ENCODE measurements at regions not wholly inside any gene's neighbourhood (a gene's known extent, or its start where the extent isn't known, plus 50 kb on each side); places are given as distances from the start of the nearest gene placed in this dataset.

- CTCF ChIA-PET (ENCODE audit: unreplicated experiment) = no interaction called here
- no peak overlapping the region for H2AFZ ChIP-seq (ENCODE audit: low read length)
These were observed 598.2 kb upstream of the NECTIN3 start for GRCh38 chr3:110473405-110473804.

GRCh38 chr3:110474397-110474796 is 597.2 kb upstream of the NECTIN3 start:
- BruUV-seq (replicated peaks) = no TSS peak
- H4K20me1 ChIP-seq (ENCODE audit: insufficient read depth, low read length) = no peaks in the 10 kb centered on the region
- CTCF ChIA-PET (ENCODE audit: unreplicated experiment) = no interaction called here

More at GRCh38 chr3:110473405-110473804, 598.2 kb upstream of the NECTIN3 start:
- intact Hi-C loops (cut with micrococcal nuclease; ENCODE audit: unreplicated experiment) = no loop called here
- Histone ChIP-seq H3K79me2 (ENCODE audit: insufficient read depth, low read depth, low read length) (no peaks in the 10 kb centered on the region), H3K9me2 (ENCODE audit: insufficient read depth, low read length) (no peaks in the 10 kb centered on the region), H4K20me1 (ENCODE audit: insufficient read depth, low read length) (no peaks in the 10 kb centered on the region), H3K36me3 (ENCODE audit: insufficient read depth, low read length) (no peaks in the 10 kb centered on the region), H3K9me3 (ENCODE audit: low read length) (no peaks in the 10 kb centered on the region), H3K4me2 (ENCODE audit: low read length) (no peak overlapping the region), H3K27ac (ENCODE audit: low read depth, low read length, poor library complexity, severe bottlenecking) (no peak overlapping the region), H3K4me1 (ENCODE audit: insufficient read depth, low read length, poor library complexity, severe bottlenecking) (no peaks in the 10 kb centered on the region), H3K4me3 (ENCODE audit: low read depth, low read length, poor library complexity, severe bottlenecking) (no peak overlapping the region)
- no peak for DNase-seq (ENCODE audit: low spot score)
- POLR2A ChIA-PET = interaction anchor here (0.6 kb wide), 1 partner anchor 31 kb away, joined by 3 read pairs; no protein-coding TSS in a partner anchor
- TF ChIP-seq EZH2phosphoT487 (IDR thresholded peaks at IDR 0.05; ENCODE audit: borderline replicate concordance, low read depth, low read length) = no peak
- TF ChIP-seq, protein P1, sequence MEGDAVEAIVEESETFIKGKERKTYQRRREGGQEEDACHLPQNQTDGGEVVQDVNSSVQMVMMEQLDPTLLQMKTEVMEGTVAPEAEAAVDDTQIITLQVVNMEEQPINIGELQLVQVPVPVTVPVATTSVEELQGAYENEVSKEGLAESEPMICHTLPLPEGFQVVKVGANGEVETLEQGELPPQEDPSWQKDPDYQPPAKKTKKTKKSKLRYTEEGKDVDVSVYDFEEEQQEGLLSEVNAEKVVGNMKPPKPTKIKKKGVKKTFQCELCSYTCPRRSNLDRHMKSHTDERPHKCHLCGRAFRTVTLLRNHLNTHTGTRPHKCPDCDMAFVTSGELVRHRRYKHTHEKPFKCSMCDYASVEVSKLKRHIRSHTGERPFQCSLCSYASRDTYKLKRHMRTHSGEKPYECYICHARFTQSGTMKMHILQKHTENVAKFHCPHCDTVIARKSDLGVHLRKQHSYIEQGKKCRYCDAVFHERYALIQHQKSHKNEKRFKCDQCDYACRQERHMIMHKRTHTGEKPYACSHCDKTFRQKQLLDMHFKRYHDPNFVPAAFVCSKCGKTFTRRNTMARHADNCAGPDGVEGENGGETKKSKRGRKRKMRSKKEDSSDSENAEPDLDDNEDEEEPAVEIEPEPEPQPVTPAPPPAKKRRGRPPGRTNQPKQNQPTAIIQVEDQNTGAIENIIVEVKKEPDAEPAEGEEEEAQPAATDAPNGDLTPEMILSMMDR (conservative IDR thresholded peaks at IDR 0.05; ENCODE audit: low read length) = no peak
- no TSS peak for BruUV-seq (replicated peaks)

GRCh38 chr3:110478377-110479054 is 593.1 kb upstream of the NECTIN3 start:
- no peaks in the 10 kb centered on the region for H3K79me2 ChIP-seq (ENCODE audit: insufficient read depth, low read depth, low read length)
- intact Hi-C loops (cut with micrococcal nuclease; ENCODE audit: unreplicated experiment) = no loop called here
- no peak for DNase-seq (ENCODE audit: low spot score)
- no peak overlapping the region for H2AFZ ChIP-seq (ENCODE audit: low read length)
- no peak for TF ChIP-seq EZH2phosphoT487 (IDR thresholded peaks at IDR 0.05; ENCODE audit: borderline replicate concordance, low read depth, low read length)
- TF ChIP-seq, protein P1 (conservative IDR thresholded peaks at IDR 0.05; ENCODE audit: low read length) = no peak
- no peak overlapping the region for H3K27ac ChIP-seq (ENCODE audit: low read depth, low read length, poor library complexity, severe bottlenecking)
- H3K4me3 ChIP-seq (ENCODE audit: low read depth, low read length, poor library complexity, severe bottlenecking) = no peak overlapping the region
- no peaks in the 10 kb centered on the region for H3K9me2 ChIP-seq (ENCODE audit: insufficient read depth, low read length)
- no peaks in the 10 kb centered on the region for H3K9me3 ChIP-seq (ENCODE audit: low read length)
- no peaks in the 10 kb centered on the region for H3K36me3 ChIP-seq (ENCODE audit: insufficient read depth, low read length)
- BruUV-seq (replicated peaks) = no TSS peak
- H3K4me2 ChIP-seq (ENCODE audit: low read length) = no peak overlapping the region
- CTCF ChIA-PET (ENCODE audit: unreplicated experiment) = no interaction called here
- no peaks in the 10 kb centered on the region for H4K20me1 ChIP-seq (ENCODE audit: insufficient read depth, low read length)
- no peaks in the 10 kb centered on the region for H3K4me1 ChIP-seq (ENCODE audit: insufficient read depth, low read length, poor library complexity, severe bottlenecking)
- POLR2A ChIA-PET = no interaction called here

More at GRCh38 chr3:110474397-110474796, 597.2 kb upstream of the NECTIN3 start:
- Histone ChIP-seq H3K36me3 (ENCODE audit: insufficient read depth, low read length) (no peaks in the 10 kb centered on the region), H2AFZ (ENCODE audit: low read length) (no peak overlapping the region), H3K27ac (ENCODE audit: low read depth, low read length, poor library complexity, severe bottlenecking) (no peak overlapping the region), H3K4me2 (ENCODE audit: low read length) (no peak overlapping the region), H3K9me3 (ENCODE audit: low read length) (no peaks in the 10 kb centered on the region), H3K9me2 (ENCODE audit: insufficient read depth, low read length) (no peaks in the 10 kb centered on the region), H3K4me1 (ENCODE audit: insufficient read depth, low read length, poor library complexity, severe bottlenecking) (no peaks in the 10 kb centered on the region), H3K4me3 (ENCODE audit: low read depth, low read length, poor library complexity, severe bottlenecking) (no peak overlapping the region), H3K79me2 (ENCODE audit: insufficient read depth, low read depth, low read length) (no peaks in the 10 kb centered on the region)
- intact Hi-C loops (cut with micrococcal nuclease; ENCODE audit: unreplicated experiment) = no loop called here
- DNase-seq (ENCODE audit: low spot score) = no peak
- POLR2A ChIA-PET = no interaction called here
- TF ChIP-seq, protein P1 (conservative IDR thresholded peaks at IDR 0.05; ENCODE audit: low read length) = no peak
- TF ChIP-seq EZH2phosphoT487 (IDR thresholded peaks at IDR 0.05; ENCODE audit: borderline replicate concordance, low read depth, low read length) = no peak
